ENCODE measurements at regions not wholly inside any gene's neighbourhood (a gene's known extent, or its start where the extent isn't known, plus 50 kb on each side); places are given as distances from the start of the nearest gene placed in this dataset.

DNA sequence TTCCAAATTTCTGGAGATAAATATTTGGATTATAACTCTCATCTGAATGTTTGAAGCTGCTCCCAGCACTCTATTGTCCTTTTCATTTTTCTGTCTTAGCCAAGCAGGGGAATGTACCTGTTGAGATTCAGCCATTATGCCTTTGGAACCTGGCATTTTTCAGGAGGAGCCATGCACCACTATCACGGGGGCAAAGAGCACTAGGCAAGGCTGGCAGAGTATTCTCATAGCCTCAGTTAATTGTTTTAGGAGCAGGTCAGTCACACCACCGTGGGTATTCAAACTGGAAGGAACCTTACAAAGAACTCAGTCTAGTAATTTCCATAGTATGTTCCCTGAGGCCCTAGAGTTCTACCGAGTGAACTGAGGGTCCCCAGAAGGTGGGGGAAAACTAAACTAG is 348.9 kb downstream of the TMEM114 start:
- CTCF ChIA-PET = no interaction called here
- Histone ChIP-seq H3K27ac (no peak overlapping the region), H3K4me1 (no peaks in the 10 kb centered on the region), H3K9me3 (no peaks in the 10 kb centered on the region), H3K4me2 (no peak overlapping the region), H3K4me3 (no peak overlapping the region)
- TF ChIP-seq KDM1A (IDR thresholded peaks at IDR 0.05; ENCODE audit: low read depth) (no peak), JUN (IDR thresholded peaks at IDR 0.05) (no peak), RARB (CRISPR knock-in tag; IDR thresholded peaks at IDR 0.05) (no peak)
- TF ChIP-seq, protein P1, sequence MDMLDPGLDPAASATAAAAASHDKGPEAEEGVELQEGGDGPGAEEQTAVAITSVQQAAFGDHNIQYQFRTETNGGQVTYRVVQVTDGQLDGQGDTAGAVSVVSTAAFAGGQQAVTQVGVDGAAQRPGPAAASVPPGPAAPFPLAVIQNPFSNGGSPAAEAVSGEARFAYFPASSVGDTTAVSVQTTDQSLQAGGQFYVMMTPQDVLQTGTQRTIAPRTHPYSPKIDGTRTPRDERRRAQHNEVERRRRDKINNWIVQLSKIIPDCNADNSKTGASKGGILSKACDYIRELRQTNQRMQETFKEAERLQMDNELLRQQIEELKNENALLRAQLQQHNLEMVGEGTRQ (IDR thresholded peaks at IDR 0.05) = no peak
- TF ChIP-seq, protein P2, sequence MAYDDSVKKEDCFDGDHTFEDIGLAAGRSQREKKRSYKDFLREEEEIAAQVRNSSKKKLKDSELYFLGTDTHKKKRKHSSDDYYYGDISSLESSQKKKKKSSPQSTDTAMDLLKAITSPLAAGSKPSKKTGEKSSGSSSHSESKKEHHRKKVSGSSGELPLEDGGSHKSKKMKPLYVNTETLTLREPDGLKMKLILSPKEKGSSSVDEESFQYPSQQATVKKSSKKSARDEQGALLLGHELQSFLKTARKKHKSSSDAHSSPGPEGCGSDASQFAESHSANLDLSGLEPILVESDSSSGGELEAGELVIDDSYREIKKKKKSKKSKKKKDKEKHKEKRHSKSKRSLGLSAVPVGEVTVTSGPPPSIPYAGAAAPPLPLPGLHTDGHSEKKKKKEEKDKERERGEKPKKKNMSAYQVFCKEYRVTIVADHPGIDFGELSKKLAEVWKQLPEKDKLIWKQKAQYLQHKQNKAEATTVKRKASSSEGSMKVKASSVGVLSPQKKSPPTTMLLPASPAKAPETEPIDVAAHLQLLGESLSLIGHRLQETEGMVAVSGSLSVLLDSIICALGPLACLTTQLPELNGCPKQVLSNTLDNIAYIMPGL (CRISPR knock-in tag; IDR thresholded peaks at IDR 0.05; ENCODE audit: borderline replicate concordance) = no peak
- DNase-seq (ENCODE audit: low read depth in 1 of 2, low spot score in 1 of 2) (no peak), ATAC-seq (no peak), FAIRE-seq (no peak)
- POLR2A ChIA-PET = no interaction called here
- 0% methylated on average over 3 of the region's 3 CpGs for WGBS (ENCODE audit: missing lambda C conversion rate)

DNA sequence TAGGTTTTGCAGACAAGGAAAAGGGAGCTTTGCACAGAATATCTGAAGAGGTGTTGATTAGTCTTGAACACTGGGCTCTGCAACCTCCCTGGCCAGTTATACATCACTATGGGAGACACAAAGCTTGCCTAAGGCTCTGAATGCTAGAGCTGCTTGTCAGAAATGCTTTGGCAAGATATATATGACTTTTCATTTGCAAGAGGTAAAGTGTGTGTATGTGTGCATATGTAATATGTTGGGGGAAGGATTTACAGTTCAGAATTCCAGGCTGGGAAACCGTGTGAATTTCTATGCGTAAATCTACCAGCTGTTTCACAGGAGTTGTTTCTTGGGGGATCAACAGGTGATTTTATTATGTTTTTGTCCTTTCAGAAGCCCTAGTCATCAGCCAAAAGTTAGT is 350.9 kb downstream of the TMEM114 start:
- H3K4me3 ChIP-seq = no peak overlapping the region
- H3K9me3 ChIP-seq = no peaks in the 10 kb centered on the region
- no peak overlapping the region for H3K4me2 ChIP-seq
- FAIRE-seq = no peak
- 2% methylated on average over 2 of the region's 2 CpGs for WGBS (ENCODE audit: missing lambda C conversion rate)
- TF ChIP-seq RFX5 (IDR thresholded peaks at IDR 0.05) (no peak), POLR2AphosphoS2 (conservative IDR thresholded peaks at IDR 0.05; ENCODE audit: low read length) (no peak), HOXA7 (CRISPR knock-in tag; IDR thresholded peaks at IDR 0.05) (no peak), KDM5A (IDR thresholded peaks at IDR 0.05) (no peak), GATA3 (IDR thresholded peaks at IDR 0.05; ENCODE audit: borderline replicate concordance) (no peak), SREBF2 (IDR thresholded peaks at IDR 0.05) (no peak)
- ChIA-PET POLR2A (no interaction called here), CTCF (interaction anchor here (0.6 to 1.5 kb wide), 2 partner anchors 12 to 710 kb away, joined by 3 to 4 read pairs; no protein-coding TSS in a partner anchor)
- DNase-seq (ENCODE audit: low read depth in 1 of 2, low spot score in 1 of 2) = no peak
- no peak for ATAC-seq
- no peak overlapping the region for H3K27ac ChIP-seq
- no peaks in the 10 kb centered on the region for H3K4me1 ChIP-seq

DNA sequence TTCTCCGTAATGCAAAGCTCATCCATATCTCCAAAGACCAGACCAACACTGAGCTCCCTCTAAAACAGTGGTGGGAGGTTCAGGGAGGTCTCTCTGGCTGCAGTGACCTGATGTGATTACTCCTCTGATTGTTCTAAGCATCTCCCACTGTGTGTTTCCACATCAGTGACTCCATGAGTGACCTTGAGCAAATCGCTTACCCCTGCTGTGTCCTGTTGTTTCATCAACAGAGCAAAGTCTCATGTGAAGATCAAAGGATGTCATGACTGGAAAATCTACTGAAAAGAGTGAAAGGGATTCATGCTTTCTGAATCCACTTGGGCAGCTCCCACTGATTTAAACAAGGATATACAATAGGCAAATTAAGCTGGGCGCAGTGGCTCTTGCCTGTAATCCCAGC is 352.9 kb downstream of the TMEM114 start:
- ATAC-seq (no peak), DNase-seq (ENCODE audit: low read depth in 1 of 2, low spot score in 1 of 2) (no peak), FAIRE-seq (no peak)
- no peak overlapping the region for H3K4me3 ChIP-seq
- ChIA-PET CTCF (no interaction called here), POLR2A (no interaction called here)
- H3K27ac ChIP-seq = no peak overlapping the region
- 0% methylated on average over 3 of the region's 3 CpGs for WGBS (ENCODE audit: missing lambda C conversion rate)
- H3K4me1 ChIP-seq = no peaks in the 10 kb centered on the region
- TF ChIP-seq HOXB5 (CRISPR knock-in tag; IDR thresholded peaks at IDR 0.05) (no peak), RAD21 (conservative IDR thresholded peaks at IDR 0.05 in 1 of 2, IDR thresholded peaks at IDR 0.05 in 1 of 2) (no peak), KDM1A (IDR thresholded peaks at IDR 0.05; ENCODE audit: low read depth) (no peak), CHD2 (IDR thresholded peaks at IDR 0.05; ENCODE audit: low read length, partially characterized antibody) (no peak)
- no peak overlapping the region for H3K4me2 ChIP-seq
- no peaks in the 10 kb centered on the region for H3K9me3 ChIP-seq

DNA sequence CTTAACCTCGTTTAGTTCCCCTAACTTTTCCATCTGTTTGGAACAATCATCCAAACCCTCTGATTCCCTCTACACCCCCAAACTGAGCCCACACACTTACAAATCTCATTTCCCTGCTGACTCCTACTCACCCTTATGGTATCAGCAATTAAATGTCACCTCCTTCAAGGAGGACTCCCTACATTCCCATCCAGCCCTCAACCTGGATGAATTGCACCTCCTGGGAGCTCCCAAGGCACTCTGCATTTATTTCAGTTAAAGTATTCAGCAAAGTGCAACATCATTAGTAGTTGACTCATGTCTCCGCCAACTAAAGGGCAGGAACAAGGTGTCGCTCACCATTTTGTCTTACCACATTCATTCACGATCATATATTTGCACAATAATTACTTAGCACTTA is 353.5 kb downstream of the TMEM114 start:
- H3K27ac ChIP-seq = no peak overlapping the region
- 2% methylated on average over 4 of the region's 4 CpGs for WGBS (ENCODE audit: missing lambda C conversion rate)
- ChIA-PET CTCF (no interaction called here), POLR2A (no interaction called here)
- H3K4me1 ChIP-seq = no peaks in the 10 kb centered on the region
- H3K9me3 ChIP-seq = no peaks in the 10 kb centered on the region
- H3K4me3 ChIP-seq = no peak overlapping the region
- FAIRE-seq (no peak), ATAC-seq (no peak), DNase-seq (ENCODE audit: low read depth in 1 of 2, low spot score in 1 of 2) (no peak)
- no peak for TF ChIP-seq CBX2 (IDR thresholded peaks at IDR 0.05; ENCODE audit: borderline replicate concordance, low read depth)
- no peak for TF ChIP-seq ZNF302 (CRISPR knock-in tag; IDR thresholded peaks at IDR 0.05)
- no peak for TF ChIP-seq FOSB (CRISPR knock-in tag; IDR thresholded peaks at IDR 0.05)
- TF ChIP-seq JUNB (IDR thresholded peaks at IDR 0.05) = no peak
- TF ChIP-seq RNF2 (IDR thresholded peaks at IDR 0.05; ENCODE audit: borderline replicate concordance, low read depth) = no peak
- no peak for TF ChIP-seq HDAC2 (IDR thresholded peaks at IDR 0.05)
- TF ChIP-seq, protein P3, sequence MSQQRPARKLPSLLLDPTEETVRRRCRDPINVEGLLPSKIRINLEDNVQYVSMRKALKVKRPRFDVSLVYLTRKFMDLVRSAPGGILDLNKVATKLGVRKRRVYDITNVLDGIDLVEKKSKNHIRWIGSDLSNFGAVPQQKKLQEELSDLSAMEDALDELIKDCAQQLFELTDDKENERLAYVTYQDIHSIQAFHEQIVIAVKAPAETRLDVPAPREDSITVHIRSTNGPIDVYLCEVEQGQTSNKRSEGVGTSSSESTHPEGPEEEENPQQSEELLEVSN (IDR thresholded peaks at IDR 0.05; ENCODE audit: borderline replicate concordance, low read depth) = no peak
- TF ChIP-seq, protein P4, sequence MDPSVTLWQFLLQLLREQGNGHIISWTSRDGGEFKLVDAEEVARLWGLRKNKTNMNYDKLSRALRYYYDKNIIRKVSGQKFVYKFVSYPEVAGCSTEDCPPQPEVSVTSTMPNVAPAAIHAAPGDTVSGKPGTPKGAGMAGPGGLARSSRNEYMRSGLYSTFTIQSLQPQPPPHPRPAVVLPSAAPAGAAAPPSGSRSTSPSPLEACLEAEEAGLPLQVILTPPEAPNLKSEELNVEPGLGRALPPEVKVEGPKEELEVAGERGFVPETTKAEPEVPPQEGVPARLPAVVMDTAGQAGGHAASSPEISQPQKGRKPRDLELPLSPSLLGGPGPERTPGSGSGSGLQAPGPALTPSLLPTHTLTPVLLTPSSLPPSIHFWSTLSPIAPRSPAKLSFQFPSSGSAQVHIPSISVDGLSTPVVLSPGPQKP (IDR thresholded peaks at IDR 0.05; ENCODE audit: low read depth, low read length) = no peak
- TF ChIP-seq SREBF2 (IDR thresholded peaks at IDR 0.05) = no peak
- TF ChIP-seq RAD21 (conservative IDR thresholded peaks at IDR 0.05 in 1 of 2, IDR thresholded peaks at IDR 0.05 in 1 of 2) = no peak
- TF ChIP-seq, protein P5, sequence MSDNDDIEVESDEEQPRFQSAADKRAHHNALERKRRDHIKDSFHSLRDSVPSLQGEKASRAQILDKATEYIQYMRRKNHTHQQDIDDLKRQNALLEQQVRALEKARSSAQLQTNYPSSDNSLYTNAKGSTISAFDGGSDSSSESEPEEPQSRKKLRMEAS (IDR thresholded peaks at IDR 0.05) = no peak
- no peak for TF ChIP-seq POLR2A (IDR thresholded peaks at IDR 0.05; ENCODE audit: low read length)
- no peak for TF ChIP-seq EP300 (IDR thresholded peaks at IDR 0.05)
- TF ChIP-seq CBX8 (IDR thresholded peaks at IDR 0.05) = no peak
- no peak for TF ChIP-seq EHMT2 (IDR thresholded peaks at IDR 0.05; ENCODE audit: low read depth)
- TF ChIP-seq HOXB5 (CRISPR knock-in tag; IDR thresholded peaks at IDR 0.05) = no peak
- no peak overlapping the region for H3K4me2 ChIP-seq

Measured in A549 (cell line).